ENCODE measurements at regions not wholly inside any gene's neighbourhood (a gene's known extent, or its start where the extent isn't known, plus 50 kb on each side); places are given as distances from the start of the nearest gene placed in this dataset.

- H3K4me1 Mint-ChIP-seq: no peaks in the 10 kb centered on the region
- H3K4me3 Mint-ChIP-seq: no peak overlapping the region
- ATAC-seq (ENCODE audit: low read depth) (no peak), DNase-seq (no peak)
- no peak overlapping the region for H3K27ac Mint-ChIP-seq
- ChIA-PET POLR2A (no interaction called here), CTCF (no interaction called here)
- H3K9me3 Mint-ChIP-seq: no peaks in the 10 kb centered on the region
- no peaks in the 10 kb centered on the region for H3K36me3 Mint-ChIP-seq (ENCODE audit: low read depth)
- intact Hi-C loops (cut with micrococcal nuclease): no loop called here
- no peak for TF ChIP-seq CTCF (IDR thresholded peaks at IDR 0.05)
- peaks cover 2% of the 10 kb centered on the region for H3K27me3 Mint-ChIP-seq
These were observed 71.8 kb upstream of the B3GAT1 start for GRCh38 chr11:134483857-134484256.

GRCh38 chr11:134483291-134483690 is 71.2 kb upstream of the B3GAT1 start:
- no peak overlapping the region for H3K4me3 Mint-ChIP-seq
- peaks cover 2% of the 10 kb centered on the region for H3K27me3 Mint-ChIP-seq
- ATAC-seq (ENCODE audit: low read depth): no peak
- H3K36me3 Mint-ChIP-seq (ENCODE audit: low read depth): no peaks in the 10 kb centered on the region
- H3K27ac Mint-ChIP-seq: no peak overlapping the region
- H3K4me1 Mint-ChIP-seq: no peaks in the 10 kb centered on the region
- intact Hi-C loops (cut with micrococcal nuclease): no loop called here
- no peaks in the 10 kb centered on the region for H3K9me3 Mint-ChIP-seq
- no peak for TF ChIP-seq CTCF (IDR thresholded peaks at IDR 0.05)
- POLR2A ChIA-PET: no interaction called here
- no peak for DNase-seq
- CTCF ChIA-PET: no interaction called here

GRCh38 chr11:134482865-134483264 is 70.8 kb upstream of the B3GAT1 start:
- POLR2A ChIA-PET: no interaction called here
- intact Hi-C loops (cut with micrococcal nuclease): no loop called here
- Mint-ChIP-seq H3K27me3 (peaks cover 2% of the 10 kb centered on the region), H3K27ac (no peak overlapping the region), H3K9me3 (no peaks in the 10 kb centered on the region), H3K4me3 (no peak overlapping the region), H3K36me3 (ENCODE audit: low read depth) (no peaks in the 10 kb centered on the region), H3K4me1 (no peaks in the 10 kb centered on the region)
- TF ChIP-seq CTCF (IDR thresholded peaks at IDR 0.05): no peak
- DNase-seq (no peak), ATAC-seq (ENCODE audit: low read depth) (no peak)
- CTCF ChIA-PET: no interaction called here

- POLR2A ChIA-PET: no interaction called here
- DNase-seq (no peak), ATAC-seq (ENCODE audit: low read depth) (no peak)
- no peak for TF ChIP-seq CTCF (IDR thresholded peaks at IDR 0.05)
- no peak overlapping the region for H3K4me3 Mint-ChIP-seq
- no peak overlapping the region for H3K27ac Mint-ChIP-seq
- H3K9me3 Mint-ChIP-seq: no peaks in the 10 kb centered on the region
- H3K4me1 Mint-ChIP-seq: no peaks in the 10 kb centered on the region
- intact Hi-C loops (cut with micrococcal nuclease): no loop called here
- H3K27me3 Mint-ChIP-seq: peaks cover 3% of the 10 kb centered on the region
- H3K36me3 Mint-ChIP-seq (ENCODE audit: low read depth): no peaks in the 10 kb centered on the region
- CTCF ChIA-PET: no interaction called here
These were observed 70.0 kb upstream of the B3GAT1 start for GRCh38 chr11:134481933-134482527.

GRCh38 chr11:134481135-134481534 is 69.1 kb upstream of the B3GAT1 start:
- no peak for ATAC-seq (ENCODE audit: low read depth)
- ChIA-PET POLR2A (no interaction called here), CTCF (no interaction called here)
- Mint-ChIP-seq H3K9me3 (no peaks in the 10 kb centered on the region), H3K27me3 (peaks cover 9% of the 10 kb centered on the region), H3K4me1 (no peaks in the 10 kb centered on the region), H3K27ac (no peak overlapping the region), H3K4me3 (no peak overlapping the region), H3K36me3 (ENCODE audit: low read depth) (no peaks in the 10 kb centered on the region)
- DNase-seq: no peak
- TF ChIP-seq CTCF (IDR thresholded peaks at IDR 0.05): no peak
- intact Hi-C loops (cut with micrococcal nuclease): no loop called here
